HG03097 (cell line): ENCODE measurements at regions not wholly inside any gene's neighbourhood (a gene's known extent, or its start where the extent isn't known, plus 50 kb on each side); places are given as distances from the start of the nearest gene placed in this dataset.
"Not testable (repeated sequence)": the region's sequence is repeated elsewhere in the genome, so short reads cannot be mapped to it uniquely, and the experiment has no call there.

Source experiments
- ATAC-seq: cut with Tn5 transposase; IDR thresholded peaks from one replicate; pipeline ENCODE4 v1.9.1; 2021; ENCODE audit not compliant: unreplicated experiment, low FRiP score

DNA sequence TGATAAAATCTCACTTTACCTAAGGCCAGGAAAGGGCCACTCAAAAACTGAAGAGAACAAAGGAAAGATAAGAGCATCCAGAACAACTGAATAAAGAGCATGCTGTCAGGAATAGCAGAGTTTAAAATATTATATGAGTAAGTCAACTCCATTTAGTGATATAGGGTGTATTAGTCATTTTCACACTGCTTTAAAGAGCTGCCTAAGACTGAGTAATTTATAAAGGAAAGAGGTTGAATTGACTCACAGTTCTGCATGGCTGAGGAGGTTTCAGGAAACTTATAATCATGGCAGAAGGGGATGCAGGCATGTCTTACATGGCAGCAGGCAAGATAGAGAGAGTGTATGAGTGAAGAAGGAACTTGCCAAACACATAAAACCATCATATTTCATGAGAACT, 778.0 kb upstream of the NECTIN3 start:
- ATAC-seq, result no peak

DNA sequence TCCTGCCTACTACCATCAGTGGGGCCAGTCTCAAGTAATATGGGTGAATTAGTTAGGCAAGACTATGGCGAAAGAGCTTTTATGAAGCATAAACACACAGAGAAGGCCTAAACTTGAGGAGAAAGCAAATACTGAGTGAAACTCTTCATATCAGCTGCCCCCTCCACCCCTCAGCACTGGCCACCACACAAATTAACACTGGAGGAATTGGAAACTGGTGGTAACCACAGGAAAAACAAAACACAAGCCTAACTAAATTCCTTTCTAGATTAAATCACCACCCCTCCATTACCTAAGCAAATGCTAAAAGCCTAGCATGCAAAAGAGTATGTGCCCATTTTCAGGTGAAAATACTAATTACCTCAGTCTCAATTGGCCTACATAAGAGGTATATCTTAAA, 774.7 kb upstream of the NECTIN3 start:
- no peak for ATAC-seq

DNA sequence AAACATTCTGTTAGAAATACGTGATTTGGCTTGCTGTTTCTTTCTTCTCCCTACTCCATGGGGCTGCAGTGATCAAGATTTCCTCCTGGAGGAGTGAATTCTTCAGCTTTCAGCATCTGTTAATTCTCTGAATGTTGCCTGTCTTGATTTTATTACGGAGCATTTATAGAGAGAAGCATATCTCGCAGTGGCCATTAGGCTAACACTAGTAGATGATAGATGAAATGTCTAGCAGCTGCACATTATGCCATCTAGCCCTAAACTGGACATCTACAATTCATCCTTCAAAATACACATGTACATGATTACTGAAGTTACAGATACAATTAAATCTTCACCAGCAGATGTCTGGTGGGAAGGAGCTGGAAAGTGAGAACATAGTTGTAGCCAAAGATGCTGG, 769.8 kb upstream of the NECTIN3 start:
- ATAC-seq, result no peak

DNA sequence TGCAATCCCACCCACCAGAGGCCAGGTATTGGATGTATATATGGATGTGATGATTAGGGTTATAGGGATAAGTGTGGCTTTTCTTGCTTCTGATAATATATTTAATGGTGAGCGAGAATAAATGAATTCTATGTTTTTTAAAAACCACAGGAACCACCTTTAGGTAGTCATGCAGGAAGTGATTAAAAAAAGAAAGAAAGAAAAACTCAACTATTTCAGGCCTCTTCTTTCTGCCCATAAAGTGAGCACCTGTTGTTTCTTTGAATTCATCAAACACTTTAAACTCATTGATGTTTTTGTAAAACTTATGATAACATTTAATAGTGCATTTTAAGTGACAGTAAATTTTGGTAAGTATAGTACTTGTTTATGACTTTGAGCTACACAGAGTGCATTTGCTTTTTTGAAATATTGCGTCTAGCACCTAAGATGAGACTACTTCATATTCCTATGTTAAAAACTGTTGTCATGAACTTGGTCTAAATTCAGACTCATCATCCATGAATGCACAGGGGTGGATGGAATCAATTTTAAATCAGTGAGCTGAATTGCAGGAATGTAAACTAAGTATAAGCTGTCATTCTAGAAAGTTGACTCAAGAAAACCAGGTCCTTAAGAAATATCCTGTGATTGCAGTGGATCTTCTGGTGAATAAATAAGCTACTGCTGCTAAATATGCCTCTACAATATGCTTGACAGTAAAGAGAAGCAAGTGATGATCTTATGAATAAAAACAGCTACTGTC, 764.4 kb upstream of the NECTIN3 start:
- no peak for ATAC-seq

DNA sequence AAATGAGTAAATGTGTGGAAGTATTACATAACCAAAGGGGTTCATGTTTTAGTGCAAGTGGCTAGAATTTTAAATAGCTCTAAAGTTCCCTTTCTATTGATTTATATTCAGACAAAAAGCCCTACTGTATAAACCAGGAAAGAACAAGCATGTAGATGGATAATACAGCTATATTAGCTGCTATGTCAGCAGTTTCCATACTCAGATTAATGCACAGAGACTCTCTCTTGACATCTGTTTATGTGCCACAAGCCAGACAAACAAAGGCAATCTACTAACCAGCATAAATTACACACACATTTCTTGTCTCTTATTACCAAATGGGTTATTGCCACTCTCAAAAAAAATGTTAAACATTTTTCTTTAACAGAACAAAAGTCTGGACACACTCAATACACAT, 760.1 kb upstream of the NECTIN3 start:
- ATAC-seq, result no peak

DNA sequence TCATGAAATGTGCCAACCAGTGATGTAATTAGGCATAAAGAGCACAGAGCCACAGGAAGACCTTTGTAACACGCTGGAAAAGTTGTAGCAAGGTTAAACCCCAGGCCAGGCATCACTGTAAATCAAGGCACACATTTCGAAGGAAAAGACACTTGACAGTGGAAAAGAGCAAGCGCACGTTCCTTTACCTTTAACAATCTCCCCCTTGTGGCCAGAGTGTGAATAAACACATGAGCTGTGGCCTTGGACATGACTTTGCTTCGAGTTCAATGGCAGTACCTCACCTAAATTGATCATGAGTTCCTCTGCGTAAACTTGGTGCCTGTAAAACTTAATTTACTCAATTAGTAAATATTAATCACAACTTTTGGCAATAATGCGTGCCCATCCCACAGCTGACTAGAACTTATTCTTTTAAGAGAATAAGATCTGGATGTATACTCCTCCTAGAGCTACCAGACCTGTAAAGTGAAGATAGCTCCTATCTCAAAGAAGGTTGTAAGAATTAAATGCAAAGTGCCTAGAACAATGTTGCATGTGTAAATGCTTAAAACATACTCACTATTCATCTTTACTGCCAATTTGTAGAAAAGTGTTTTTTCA, 757.0 kb upstream of the NECTIN3 start:
- ATAC-seq, result peak; percentile 82

DNA sequence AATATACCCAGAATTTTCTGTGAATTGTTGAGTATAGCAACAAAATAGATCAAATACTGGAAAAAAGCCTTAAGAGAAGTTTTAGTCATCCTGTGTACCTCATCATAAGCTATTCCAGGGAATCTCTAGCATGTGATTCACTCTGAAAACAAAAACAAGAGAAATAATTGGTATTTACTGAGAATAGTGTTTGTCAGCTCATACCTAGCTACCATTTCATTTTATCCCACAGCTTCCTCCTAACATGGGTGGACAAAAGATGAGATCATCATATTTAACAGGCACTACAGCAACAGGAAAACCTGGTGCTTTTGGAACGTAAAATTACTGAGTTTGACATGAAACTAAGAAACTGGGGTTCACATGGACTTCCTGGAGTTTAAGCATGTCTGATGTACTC, 753.5 kb upstream of the NECTIN3 start:
- ATAC-seq, result no peak

DNA sequence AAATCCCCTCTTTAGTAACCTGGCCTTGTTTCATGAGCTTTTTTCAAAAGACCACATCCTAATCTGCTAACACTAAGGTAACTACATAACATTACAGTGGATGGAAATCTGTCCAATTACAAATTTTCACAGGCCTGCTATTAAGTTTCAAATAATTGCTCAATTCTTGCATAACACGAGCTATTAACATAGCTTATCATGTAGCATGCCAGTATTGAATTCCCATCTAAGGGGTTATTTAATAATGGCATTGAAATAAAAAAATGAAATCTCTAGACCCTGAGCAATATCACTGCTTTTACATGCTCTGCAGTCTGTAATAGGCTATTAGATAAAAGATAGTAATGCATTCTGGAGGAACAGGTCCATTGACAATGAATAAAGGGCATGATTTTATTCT, 748.3 kb upstream of the NECTIN3 start:
- no peak for ATAC-seq

DNA sequence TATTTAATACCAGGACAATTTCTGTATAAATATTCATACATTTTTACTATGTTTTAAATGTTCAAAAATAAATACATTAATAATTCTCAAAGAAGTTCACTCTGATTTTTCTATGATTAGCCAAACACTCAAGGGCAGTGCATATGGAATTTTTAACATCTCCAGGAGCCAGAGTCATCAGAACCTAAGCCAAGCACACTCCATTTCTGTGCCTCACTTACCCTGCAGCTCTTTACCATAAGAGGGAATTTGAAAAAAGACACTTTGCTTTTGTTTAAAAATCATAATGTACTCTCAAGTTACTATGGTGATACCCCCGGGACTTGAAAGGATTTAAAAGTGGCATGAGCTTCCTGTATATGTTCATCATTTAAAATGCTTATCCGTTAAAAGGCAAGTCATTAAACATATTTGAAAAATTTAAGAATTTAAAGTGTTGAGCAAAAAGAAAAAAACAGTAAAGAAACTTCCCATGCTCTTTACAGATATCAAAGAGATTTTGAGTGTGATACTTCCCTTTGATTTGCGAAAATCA, 747.4 kb upstream of the NECTIN3 start:
- no peak for ATAC-seq

DNA sequence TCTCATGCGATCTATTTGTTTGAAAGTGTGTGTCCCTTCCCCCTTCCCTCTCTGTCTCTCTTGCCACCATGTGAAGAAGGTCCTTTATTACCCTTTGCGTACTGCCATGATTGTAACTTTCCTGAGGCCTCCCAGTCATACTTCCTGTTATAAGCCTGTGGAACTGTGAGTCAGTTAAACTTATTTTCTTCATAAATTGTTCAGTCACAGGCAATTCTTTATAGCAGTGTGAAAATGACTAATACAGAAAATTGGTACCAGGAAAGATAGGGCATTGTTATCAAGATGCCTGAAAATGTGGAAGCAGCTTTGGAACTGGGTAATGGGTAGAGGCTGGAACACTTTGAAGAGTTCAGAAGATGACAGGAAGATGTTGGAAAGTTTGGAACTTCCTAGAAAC, 743.7 kb upstream of the NECTIN3 start:
- no peak for ATAC-seq

DNA sequence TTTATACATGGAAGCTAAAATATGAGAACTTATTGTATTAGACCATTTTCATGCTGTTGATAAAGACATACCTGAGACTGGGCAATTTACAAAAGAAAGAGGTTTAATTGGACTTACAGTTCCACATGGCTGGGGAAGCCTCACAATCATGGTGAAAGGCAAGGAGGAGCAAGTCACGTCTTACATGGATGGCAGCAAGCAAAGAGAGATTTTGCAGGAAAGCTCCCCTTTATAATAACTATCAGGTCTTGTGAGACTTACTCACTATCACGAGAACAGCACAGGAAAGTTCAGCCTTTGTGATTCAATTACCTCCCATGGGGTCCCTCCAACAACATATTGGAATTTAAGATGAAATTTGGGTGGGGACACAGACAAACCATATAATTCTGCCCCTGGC, 740.1 kb upstream of the NECTIN3 start:
- not testable (repeated sequence) for ATAC-seq

DNA sequence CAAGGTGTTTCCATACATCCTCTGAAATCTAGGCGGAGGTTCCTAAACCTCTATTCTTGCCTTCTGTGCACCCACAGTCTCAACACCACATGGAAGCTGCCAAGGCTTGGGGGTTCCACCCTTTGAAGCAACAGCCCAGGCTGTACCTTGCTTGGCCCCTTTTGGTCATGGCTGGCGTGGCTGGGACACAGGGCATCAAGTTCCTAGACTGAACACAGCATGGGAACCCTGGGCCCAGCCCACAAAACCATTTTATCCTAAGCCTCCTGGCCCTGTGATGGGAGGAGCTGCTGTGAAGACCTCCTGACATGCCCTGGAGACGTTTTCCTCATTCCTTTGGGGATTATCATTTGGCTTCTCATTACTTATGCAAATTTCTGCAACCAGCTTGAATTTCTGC, 739.0 kb upstream of the NECTIN3 start:
- no peak for ATAC-seq

DNA sequence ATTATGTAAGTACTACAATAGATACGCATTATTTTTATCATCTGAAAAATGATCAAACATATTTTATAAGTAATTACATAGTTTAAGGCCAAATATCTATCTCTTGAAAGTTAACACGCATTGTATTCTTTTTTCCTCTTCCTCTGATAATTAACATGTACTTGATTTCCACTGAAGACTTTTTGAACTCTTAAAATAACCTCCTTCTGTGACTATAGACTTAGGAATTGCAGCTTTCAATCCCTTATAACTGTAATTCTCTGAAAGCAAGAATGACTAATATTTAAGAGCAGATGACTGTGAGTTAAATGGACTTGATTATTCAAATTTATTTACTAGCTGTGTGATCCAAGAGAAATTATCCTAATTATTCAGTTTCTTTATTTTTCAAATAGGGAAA, 730.6 kb upstream of the NECTIN3 start:
- ATAC-seq, result no peak

DNA sequence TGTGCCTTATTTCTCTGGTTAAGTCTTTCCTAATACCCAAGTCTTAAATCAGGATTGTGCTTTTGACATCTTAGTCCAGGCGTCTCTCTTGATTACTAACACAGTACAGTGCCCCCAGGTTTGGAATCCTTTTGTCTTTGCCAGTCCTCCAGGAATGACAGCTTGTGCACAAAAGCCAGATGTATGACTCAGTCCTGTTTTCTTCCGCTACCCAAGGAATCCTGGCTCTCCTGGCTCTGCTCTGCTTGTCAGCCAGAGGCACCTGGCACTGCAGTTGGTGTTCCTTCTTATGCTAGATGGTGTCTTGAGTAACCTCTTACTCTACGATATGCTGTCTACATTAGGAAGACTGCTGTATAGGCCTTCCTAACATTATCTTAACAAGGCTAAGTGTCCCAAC, 728.2 kb upstream of the NECTIN3 start:
- no peak for ATAC-seq

DNA sequence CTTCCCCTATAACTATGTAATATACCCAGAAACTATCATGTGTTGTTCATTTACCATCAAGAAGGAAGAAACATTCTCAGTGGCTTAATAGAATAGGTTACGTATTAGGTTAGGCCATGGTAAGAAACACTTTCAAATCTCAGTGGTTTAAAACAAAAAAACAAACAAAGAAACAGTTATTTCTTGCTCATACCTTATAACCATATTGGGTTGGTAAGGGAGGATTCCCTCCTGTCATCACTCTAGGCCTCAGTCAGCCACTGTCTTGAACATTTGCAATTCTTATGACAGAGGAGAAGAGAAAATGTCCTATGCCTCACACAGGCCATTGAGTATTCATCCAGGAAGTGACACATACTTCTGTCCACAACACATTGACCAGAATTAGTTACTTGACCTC, 727.7 kb upstream of the NECTIN3 start:
- peak; percentile 95 for ATAC-seq

DNA sequence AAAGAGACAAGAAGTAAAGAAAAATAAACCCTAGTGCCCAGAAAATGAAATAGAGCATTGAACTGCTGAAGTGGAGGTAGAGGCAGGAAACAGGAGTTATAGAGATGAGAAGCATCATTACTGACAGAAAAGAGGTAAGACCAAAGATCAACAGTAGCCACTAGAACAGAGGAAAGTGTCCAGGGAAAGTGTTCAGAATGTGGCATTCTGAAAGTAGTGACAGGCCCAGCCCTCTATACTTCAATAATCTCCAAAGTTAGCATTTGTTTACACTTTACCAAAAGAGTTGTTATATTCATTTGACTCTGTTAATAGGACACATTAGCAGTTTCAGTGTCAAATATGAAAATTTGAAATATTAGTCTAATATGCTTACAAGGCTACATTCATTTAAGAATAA, 727.1 kb upstream of the NECTIN3 start:
- peak; percentile 2 for ATAC-seq

DNA sequence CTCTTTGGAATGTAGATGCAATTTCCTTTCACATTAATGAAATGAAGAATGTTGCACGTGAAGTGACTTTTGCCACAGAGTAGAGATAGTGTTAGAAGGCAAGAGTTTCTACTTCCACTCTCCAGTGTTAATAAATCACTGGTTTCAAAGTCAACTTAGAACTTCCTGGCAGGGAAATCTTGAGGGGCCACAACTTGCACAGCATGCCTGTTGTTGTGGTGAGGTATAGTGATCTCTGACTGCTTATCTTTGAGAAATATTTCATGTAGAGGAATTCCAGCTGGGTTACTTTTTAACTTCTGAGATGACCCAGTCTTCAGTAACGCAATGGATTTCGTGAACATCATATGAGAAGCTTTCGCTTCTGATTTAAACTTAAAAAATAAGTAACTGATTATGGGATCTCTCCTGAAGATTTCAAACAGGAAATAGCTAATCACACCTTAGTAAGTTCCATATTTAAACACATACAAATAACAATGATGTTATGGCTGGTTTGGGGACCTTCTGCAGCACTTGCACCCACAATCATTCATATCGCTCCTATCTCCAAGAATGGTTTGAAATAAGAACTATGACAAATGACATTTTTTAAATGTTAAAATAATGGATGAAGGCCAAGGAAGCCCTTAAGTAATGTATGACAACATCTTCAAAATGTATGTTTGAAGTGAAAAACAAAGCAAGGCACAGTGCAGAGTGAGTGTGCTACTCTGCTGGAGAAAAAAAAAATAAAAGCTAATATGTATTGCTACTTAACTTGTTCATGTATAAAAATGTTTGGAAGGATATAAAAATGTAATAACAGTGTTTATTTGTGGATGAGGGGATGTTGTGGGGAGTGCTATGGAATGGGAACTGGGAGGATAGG, 726.5 kb upstream of the NECTIN3 start:
- ATAC-seq, result peak; percentile 48

DNA sequence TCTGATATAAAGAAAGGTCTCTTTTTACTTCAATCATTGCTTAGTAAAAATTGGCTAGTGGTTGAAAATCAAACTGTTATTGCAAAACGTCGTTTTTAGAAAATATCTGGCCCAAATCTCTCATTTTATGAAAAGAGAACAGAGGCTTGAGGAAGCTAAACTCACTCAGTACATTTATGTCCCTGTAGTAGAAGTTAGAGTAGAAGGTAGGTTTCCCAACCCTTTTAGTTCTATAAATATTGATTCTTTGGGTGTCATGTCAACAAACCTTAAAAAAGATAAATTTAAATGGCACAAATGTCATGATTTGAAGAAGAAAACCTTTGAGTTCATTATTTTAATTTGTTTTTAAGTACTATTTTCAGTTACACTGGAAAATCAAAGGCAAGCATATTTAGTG, 722.3 kb upstream of the NECTIN3 start:
- ATAC-seq, result no peak

DNA sequence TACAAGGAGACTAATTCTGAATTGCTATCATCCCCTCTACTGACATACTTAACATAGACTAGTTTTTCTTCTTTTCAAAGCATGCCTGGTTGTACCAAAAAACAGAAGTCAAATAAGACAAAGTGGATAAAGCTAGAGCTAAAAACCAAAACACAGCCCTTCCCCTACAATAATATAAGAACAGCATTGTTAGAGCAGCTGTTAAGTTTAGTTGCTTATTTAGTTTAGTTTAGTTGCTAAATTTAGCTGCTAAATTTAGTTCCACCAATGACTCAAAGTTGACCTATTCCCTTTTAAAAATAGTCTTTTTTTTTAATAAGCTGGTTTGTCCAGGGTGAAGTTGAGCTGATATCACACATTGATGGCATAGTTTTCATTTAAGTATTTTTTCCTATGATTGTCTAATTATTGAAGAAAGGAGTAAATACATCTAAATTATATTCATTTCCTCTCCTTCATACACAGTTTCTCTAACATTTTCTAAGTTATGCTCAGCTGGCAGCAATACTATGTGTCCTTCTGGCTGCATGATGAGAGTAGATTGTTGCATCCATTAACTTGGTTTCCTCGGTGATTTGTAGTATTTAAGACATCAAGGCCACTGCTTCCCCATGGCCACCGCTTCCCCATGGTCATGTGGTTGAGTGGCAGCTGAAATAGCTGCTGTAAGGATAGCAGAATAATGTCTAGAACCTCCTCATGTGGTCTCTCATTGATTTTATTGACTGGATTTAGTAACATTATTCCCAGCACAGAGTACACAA, 718.6 kb upstream of the NECTIN3 start:
- no peak for ATAC-seq

DNA sequence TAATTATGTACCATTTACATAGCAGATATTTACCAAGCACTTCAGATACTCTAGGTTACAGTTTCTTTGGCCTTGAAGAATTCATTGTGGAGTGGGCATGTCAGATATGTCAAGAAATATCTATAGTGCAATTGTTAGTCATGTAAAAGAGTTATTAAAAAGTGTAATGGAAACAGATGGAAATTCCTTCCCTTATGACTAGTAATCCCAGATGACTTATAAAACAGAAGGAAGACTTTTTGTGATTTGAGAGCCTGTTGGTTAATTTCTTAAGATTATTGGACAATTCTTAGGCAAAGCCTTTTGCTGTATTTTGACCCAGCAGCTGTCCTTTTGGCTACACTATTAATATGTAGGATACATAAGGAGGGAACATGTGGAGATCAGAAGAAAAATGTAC, 708.9 kb upstream of the NECTIN3 start:
- no peak for ATAC-seq

DNA sequence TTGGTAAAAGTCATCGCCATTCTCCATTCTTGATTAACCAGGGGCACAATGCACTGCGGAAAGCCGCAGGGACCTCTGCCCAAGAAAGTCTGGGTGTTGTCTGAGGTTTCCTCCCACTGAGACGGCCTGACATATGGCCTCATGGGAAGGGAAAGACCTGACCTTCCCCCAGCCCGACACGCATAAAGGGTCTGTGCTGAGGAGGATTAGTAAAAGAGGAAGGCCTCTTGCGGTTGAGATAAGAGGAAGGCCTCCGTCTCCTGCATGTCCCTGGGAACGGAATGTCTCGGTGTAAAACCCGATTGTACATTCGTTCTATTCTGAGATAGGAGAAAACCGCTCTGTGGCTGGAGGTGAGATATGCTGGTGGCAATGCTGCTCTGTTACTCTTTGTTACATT, 704.3 kb upstream of the NECTIN3 start:
- ATAC-seq, result not testable (repeated sequence)
